HFF-Myc (cell line): ENCODE measurements at regions not wholly inside any gene's neighbourhood (a gene's known extent, or its start where the extent isn't known, plus 50 kb on each side); places are given as distances from the start of the nearest gene placed in this dataset.

ENCODE experiments used
- DNase-seq: peaks from one replicate; pipeline ENCODE4 v3.0.0-alpha.2; 2011; ENCODE audit warnings: low read depth; ENCODE audit errors: extremely low read depth
- H3K4me3 ChIP-seq: replicated peaks from 2 replicates; pipeline ENCODE4 v1.5.1; 2011; ENCODE audit warnings: low read depth, mild to moderate bottlenecking, control low read depth, low read length
- CTCF ChIP-seq: IDR thresholded peaks from 2 replicates; pipeline ENCODE4 v1.5.1; 2012; ENCODE audit warnings: mild to moderate bottlenecking, low read depth, low read length, control low read depth; ENCODE audit errors: missing control alignments

DNA sequence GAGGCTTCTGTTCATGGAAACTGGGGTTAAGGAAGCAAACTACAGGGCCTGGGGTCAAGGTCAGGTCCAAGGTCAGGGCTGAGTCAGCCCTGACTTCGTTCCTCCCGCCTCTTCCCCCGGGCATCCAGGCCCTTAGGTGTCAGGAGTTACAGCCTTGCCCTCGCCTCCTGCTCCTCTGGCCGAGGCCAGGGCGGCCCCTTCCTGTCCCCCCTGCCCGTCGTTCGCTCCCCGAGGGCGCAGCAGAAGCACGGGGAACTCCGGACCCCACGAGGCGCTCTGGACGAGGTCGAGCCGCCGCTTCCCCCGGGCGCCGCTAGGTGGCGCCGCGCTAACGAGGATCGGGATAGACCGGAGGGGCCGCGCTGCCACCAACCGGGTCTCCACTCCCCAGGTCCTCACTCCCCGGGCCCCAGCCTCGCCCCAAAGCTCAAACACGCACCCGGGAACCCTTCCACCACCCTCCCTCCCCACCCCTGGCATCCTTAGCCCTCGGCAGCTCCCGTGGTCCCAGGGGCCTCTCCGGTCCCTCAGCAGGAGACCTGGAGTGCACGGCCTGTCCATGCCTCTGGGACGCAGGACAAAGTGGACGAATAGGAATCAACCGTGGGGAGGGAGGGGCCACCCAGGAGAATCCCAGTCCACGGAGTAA, 59.2 kb upstream of the MYL10 start:
- peak; percentile 90 for TF ChIP-seq CTCF
- H3K4me3 ChIP-seq = no peak overlapping the region
- no peak for DNase-seq

DNA sequence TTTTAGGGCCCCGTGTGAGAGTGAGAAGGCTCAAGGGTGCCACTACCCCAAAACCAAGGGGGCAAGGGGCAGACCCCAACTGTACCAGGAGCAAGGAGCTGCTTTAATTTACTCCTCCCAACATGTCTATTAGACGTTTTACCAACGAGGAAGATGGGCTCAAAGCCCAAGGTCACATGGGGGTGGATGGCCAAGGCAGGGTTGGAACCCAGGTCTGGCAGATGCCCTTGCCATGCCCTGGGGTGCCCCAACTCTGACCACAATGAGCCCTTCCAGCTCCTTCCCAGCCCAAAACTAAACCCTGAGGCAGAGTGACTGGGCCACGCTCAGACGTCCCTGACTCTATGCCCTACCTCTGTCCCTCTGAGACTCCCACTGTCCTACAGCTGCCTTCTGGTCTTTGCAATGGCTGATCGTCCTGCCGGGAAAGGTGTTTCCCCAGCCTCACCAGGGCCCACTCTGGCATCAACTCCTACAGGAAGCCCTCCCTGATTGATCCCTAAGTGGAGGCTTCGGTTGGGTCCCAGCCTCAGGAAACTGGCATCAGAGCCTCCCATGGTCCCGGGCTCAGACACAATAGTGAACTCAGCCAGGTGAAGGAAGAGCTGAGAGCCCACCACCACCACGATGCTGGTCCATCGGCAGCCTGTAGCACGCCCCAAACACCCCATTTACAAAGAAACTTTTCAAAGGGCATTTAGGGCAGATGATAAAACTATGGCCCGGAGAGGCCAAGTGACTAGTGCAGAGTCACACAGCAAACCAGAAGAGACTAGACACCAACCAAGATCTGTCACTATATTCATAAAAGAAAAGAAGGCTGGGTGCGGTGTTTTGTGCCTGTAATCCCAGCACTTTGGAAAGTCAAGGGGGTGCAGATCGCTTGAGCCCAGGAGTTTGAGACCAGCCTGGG, 60.2 kb upstream of the MYL10 start:
- H3K4me3 ChIP-seq = no peak overlapping the region
- DNase-seq = no peak
- no peak for TF ChIP-seq CTCF

DNA sequence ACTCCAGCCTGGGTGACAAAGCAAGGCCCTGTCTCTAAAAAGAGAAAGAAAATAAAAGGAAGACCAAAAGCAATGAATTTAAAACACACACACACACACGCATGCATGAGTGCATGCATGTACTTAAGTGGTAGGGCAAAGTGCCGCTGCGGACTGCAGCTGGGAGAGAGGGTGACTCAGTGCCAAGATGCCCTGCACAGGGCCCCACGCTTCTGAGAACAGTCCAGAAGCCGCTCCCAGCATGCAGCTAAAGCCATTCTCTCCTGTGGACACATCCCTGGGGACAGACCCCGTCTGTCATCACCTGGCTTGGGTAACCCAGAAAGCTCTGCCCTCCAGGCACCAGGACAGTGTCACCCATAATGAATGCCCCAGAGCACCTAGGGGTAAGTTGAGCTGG, 61.0 kb upstream of the MYL10 start:
- no peak for DNase-seq
- no peak overlapping the region for H3K4me3 ChIP-seq
- no peak for TF ChIP-seq CTCF

DNA sequence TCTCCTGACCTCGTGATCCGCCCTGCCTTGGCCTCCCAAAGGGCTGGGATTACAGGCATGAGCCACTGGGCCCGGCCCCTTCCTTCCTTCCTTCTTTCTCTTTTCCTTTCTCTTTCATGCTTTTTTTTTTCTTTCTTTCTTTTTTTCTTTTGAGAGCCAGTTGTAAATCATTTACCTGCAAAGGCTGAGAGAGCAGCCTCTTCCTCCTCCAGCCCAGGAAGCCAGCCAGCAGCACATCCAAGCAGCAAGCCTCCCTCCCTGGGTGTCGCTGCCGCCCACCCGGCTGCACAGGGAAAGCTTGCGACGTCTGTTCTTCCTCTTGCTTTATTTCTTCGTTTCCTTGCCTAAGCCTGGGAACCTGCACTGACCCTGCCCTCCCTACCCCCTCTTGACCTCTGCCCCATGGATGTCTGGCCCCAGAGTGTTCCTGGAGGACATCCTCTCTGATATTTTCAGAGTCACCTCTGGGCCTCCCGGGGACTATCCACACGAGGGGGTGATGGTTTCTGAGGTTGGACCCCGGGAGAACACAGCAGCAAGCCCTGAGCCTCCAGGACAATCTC, 62.8 kb upstream of the MYL10 start:
- H3K4me3 ChIP-seq = no peak overlapping the region
- TF ChIP-seq CTCF = no peak
- DNase-seq = no peak

DNA sequence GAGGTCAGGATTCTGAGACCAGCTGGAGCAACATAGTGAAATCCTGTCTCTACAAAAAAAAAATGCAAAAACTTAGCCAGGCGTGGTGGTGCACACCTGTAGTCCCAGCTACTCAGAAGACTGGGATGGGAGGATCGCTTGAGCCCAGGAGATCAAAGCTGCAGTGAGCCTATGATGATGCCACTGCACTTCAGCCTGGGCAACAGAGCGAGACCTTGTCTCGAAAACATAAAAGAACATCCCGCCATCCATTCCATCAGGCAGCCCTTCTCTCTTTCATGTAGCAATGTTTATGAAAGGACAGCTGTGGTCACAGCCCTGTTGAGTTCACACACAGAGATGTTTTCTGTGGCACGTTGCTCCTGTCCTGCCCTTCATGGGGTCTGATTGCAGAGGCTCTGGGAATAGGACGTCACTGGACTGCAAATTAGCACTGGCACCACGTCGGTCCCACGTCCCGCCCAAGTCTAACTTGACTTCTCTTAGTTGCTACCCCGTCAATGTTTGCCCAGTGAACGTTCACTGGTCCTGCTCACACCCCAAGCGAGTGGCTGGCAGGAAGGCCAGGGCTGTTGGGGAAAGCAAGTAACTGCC, 64.5 kb upstream of the MYL10 start:
- H3K4me3 ChIP-seq = no peak overlapping the region
- TF ChIP-seq CTCF = no peak
- no peak for DNase-seq

DNA sequence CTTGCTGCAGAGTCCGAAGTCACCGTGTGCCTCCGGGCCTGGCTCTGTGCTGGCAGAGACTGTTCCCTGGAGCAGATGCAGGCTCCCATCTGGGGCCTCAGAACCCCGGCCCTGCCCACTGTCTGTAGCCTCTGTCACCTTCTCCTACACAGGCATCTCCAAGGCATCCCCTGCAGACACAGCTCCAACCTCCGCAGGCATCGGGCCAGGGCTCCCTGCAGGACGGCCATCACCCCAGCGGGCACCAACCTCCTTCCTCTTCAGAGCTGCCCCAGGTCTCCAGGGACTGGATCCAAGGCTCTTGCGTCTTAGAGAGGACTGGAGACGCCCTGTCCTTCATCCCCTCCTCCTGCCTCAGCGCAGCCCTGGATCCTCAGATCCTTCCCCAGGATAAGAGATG, 69.9 kb upstream of the MYL10 start:
- no peak for DNase-seq
- no peak overlapping the region for H3K4me3 ChIP-seq
- TF ChIP-seq CTCF = no peak
